Erythroblast (primary cell): ENCODE measurements at regions not wholly inside any gene's neighbourhood (a gene's known extent, or its start where the extent isn't known, plus 50 kb on each side); places are given as distances from the start of the nearest gene placed in this dataset.

ENCODE experiments used
- DNase-seq, 2 experiments: peaks; one replicate each; lab custom pipeline; 2025; lab: John Stamatoyannopoulos, UW
- GATA1 ChIP-seq: IDR thresholded peaks from 2 replicates; pipeline ENCODE4 v1.6.1; 2011; ENCODE audit warnings: low read depth, mild to moderate bottlenecking, control low read depth, low read length, moderate library complexity
- POLR2A ChIP-seq: IDR thresholded peaks from 2 replicates; pipeline ENCODE4 v1.6.1; 2011; ENCODE audit warnings: mild to moderate bottlenecking, low read length

DNA sequence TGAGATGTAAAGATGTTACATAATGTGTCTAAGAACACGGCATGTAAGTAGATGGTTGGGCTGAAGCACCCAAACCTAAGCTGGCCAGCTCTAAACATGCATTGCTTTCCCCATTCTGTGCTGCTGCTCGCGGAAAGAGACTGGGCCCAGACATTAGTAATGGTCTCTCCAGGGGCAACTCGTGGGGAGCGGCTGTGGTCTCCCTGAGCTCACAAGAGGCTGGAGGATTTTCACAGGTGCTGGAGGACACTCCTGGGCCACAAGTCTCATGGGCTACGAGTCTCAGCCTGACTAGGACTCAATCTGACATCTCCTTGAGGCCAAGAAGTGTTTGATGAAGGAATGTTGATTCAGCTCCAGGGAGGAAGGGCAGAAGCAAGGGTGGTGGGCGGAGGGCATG, 92.7 kb upstream of the PTCH1 start:
- TF ChIP-seq POLR2A (no peak), GATA1 (no peak)
- DNase-seq = no peak

DNA sequence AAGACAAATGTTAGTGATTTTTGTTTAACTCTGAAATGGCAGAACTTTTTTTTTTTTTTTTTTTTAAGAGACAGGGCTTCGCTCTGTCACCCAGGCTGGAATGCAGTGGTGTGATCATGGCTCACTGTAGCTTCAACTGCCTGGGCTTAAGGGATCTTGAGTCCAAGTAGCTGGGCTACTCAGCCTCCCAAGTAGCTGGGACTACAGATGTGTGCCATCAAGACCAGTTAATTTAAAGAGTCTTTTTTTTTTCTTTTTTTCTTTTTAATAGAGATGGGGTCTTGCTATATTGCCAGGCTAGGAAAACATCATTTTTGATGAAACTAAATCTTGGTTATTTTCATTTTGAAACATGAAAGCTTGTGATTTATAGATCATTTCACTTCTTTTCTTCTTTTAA, 91.6 kb upstream of the PTCH1 start:
- DNase-seq = no peak
- no peak for TF ChIP-seq GATA1
- TF ChIP-seq POLR2A = no peak

GRCh38 chr9:95607507-95607906, 90.7 kb upstream of the PTCH1 start:
- no peak for DNase-seq
- TF ChIP-seq GATA1 = no peak
- no peak for TF ChIP-seq POLR2A

GRCh38 chr9:95606489-95607350, 89.9 kb upstream of the PTCH1 start:
- no peak for TF ChIP-seq GATA1
- no peak for TF ChIP-seq POLR2A

GRCh38 chr9:95605816-95606488, 89.2 kb upstream of the PTCH1 start:
- TF ChIP-seq POLR2A = no peak
- no peak for TF ChIP-seq GATA1
- no peak for DNase-seq

More at GRCh38 chr9:95606489-95607350, 89.9 kb upstream of the PTCH1 start:
- DNase-seq = no peak

DNA sequence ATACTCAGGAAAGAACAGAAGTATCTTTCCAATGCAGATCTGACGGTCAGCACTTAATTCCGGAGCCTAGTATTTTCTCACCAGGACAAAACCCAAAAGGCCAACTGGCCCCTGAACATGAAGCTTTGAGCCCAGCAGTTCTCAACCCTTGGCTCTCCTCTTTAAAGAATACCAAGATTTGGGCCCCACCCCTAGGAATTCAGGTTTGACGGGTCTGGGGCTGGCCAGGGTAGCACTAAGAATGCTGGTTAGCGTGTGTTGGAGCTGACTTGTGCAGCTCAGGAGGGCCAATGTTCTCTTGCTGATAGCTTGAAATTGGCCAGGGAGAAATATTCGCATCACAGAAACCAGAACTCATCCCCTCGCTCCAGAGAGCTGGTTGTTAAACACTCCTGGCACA, 88.3 kb upstream of the PTCH1 start:
- DNase-seq = no peak
- TF ChIP-seq POLR2A (no peak), GATA1 (no peak)

GRCh38 chr9:95598236-95598635, 81.5 kb upstream of the PTCH1 start:
- TF ChIP-seq POLR2A = no peak
- TF ChIP-seq GATA1 = no peak
- no peak for DNase-seq

- DNase-seq = no peak
- TF ChIP-seq GATA1 (no peak), POLR2A (no peak)
Observed at GRCh38 chr9:95595721-95596295, 79.0 kb upstream of the PTCH1 start.

DNA sequence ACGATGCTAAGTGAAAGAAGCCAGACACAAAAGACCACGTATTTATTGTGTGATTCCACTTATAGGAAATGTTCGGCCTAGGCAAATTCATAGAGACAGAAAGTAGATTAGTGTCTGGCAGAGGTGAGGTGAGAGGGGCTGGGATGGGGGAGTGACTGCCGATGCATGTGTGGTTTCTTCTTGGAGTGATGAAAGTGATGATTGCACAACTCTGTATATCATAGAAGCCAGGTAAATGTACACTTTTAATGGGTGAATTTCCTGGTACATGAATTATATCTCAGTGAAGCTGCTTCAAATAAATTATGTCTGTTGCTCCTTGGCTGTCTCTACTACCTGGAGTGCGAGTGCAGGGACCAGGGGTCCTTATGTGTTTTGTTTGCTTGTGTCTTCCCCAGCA, 76.2 kb upstream of the PTCH1 start:
- no peak for DNase-seq
- no peak for TF ChIP-seq POLR2A
- no peak for TF ChIP-seq GATA1

- TF ChIP-seq POLR2A (no peak), GATA1 (no peak)
- no peak for DNase-seq
Observed at GRCh38 chr9:95588724-95589588, 72.2 kb upstream of the PTCH1 start.

- DNase-seq = no peak
- no peak for TF ChIP-seq POLR2A
- TF ChIP-seq GATA1 = no peak
Observed at GRCh38 chr9:95587021-95587964, 70.5 kb upstream of the PTCH1 start.

DNA sequence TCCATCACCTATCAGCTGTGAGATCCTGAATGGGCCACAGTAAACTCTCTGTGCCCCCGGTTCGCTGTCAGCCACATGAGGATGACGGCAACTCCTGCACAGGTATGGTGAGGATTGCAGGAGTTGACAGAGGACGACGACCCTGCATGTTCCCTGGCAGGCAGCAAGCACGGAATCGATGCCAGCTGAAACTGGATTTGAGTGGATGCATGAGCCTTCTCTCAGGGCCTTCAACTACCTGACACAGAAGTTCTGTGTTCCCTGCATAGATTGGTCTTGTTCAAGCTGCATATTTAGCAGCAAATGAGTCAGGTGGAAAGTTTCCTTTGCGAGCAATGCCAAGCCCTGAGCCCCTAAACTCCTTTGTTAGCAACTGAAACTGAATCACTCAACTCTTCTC, 69.6 kb upstream of the PTCH1 start:
- no peak for DNase-seq
- TF ChIP-seq POLR2A (no peak), GATA1 (no peak)
